ENCODE measurements at regions not wholly inside any gene's neighbourhood (a gene's known extent, or its start where the extent isn't known, plus 50 kb on each side); places are given as distances from the start of the nearest gene placed in this dataset.
"Not testable (repeated sequence)": the region's sequence is repeated elsewhere in the genome, so short reads cannot be mapped to it uniquely, and the experiment has no call there.

DNA sequence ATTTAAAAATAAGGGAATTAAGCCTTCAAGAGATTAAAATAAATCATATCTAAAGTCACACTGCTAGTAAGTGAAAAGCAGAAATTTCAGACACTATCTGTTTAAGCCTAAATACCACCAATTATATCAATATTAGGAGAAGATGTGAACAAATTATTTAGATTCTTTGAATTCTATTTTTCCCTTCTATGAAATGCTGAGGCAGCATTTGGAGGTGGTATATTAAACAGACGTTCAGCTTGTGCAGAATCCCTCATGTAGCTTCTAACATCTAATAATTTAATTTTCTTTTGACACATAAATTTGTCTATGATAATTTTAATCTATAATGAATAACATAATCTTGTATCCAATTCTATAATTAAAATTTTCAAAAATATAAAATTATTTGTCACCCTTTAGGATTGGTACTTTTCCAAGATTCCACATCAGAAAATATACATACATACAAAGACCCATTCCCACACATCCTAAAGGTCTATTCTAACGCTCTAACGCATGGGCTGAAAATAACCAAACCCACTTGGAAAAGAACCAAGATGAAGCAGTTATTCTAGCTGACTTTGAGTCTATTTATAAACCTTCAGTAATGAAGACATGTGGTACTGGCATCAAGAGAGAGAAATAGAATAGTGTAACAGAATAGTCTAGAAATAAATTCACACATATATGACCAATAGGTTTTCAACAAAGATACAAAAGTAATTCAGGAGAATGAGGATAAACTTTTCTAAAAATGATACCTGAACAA, 751.8 kb downstream of the GALC start:
- Histone ChIP-seq H3K27me3 (replicated peaks) (no peaks in the 10 kb centered on the region), H3K27ac (no peak overlapping the region), H3K4me3 (ENCODE audit: low read depth, low read length) (no peak overlapping the region), H3K36me3 (replicated peaks) (no peaks in the 10 kb centered on the region)
- no peak for DNase-seq
- TF ChIP-seq, protein P1, sequence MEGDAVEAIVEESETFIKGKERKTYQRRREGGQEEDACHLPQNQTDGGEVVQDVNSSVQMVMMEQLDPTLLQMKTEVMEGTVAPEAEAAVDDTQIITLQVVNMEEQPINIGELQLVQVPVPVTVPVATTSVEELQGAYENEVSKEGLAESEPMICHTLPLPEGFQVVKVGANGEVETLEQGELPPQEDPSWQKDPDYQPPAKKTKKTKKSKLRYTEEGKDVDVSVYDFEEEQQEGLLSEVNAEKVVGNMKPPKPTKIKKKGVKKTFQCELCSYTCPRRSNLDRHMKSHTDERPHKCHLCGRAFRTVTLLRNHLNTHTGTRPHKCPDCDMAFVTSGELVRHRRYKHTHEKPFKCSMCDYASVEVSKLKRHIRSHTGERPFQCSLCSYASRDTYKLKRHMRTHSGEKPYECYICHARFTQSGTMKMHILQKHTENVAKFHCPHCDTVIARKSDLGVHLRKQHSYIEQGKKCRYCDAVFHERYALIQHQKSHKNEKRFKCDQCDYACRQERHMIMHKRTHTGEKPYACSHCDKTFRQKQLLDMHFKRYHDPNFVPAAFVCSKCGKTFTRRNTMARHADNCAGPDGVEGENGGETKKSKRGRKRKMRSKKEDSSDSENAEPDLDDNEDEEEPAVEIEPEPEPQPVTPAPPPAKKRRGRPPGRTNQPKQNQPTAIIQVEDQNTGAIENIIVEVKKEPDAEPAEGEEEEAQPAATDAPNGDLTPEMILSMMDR (IDR thresholded peaks at IDR 0.05; ENCODE audit: low read depth, low read length, missing control alignments) = no peak
- in situ Hi-C loops (cut with HindIII; ENCODE audit: low pct_ligation_motif_present, low sequenced_read_pairs) = no loop called here

DNA sequence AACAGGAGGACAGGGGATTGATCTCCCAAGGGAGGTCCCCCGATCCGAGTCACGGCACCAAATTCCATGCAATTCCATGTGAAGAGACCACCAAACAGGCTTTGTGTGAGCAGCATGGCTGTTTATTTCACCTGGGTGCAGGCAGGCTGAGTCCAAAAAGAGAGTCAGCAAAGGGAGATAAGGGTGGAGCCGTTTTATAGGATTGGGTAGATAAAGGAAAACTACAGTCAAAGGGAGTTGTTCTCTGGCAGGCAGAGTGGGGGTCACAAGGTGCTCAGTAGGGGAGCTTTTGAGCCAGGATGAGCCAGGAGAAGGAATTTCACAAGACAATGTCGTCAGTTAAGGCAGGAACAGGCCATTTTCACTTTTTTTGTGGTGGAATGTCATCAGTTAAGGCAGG, 752.7 kb downstream of the GALC start:
- H3K27me3 ChIP-seq (replicated peaks); DNase-seq; H3K4me3 ChIP-seq (ENCODE audit: low read depth, low read length); H3K27ac ChIP-seq; in situ Hi-C loops (cut with HindIII; ENCODE audit: low pct_ligation_motif_present, low sequenced_read_pairs); H3K36me3 ChIP-seq (replicated peaks): not testable (repeated sequence)

DNA sequence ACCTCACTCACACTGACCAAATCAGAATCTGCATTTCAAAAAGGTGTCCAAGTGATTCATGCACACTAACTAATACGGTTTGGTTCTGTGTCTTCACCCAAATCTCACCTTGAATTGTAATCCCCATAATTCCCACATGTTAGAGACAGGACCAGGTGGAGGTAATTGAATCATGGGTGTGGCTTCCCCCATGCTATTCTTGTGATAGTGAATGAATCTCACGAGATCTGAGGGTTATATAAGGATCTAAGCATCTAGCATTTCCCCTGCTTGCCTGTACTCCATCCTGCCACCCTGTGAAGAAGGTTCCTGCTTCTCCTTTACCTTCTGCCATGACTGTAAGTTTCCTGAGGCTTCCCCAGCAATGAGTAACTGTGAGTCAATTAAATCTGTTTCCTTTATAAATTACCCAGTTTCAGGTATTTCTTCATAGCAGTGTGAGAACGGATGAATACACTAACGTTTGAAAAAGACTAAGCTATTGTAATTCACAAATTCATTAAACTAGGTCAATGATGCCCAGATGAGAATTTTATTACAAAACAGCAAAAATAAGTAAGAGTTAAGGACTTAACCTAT, 759.1 kb downstream of the GALC start:
- Histone ChIP-seq H3K4me3 (ENCODE audit: low read depth, low read length) (no peak overlapping the region), H3K27me3 (replicated peaks) (no peaks in the 10 kb centered on the region), H3K36me3 (replicated peaks) (no peaks in the 10 kb centered on the region), H3K27ac (no peak overlapping the region)
- DNase-seq = no peak
- TF ChIP-seq, protein P1 (IDR thresholded peaks at IDR 0.05; ENCODE audit: low read depth, low read length, missing control alignments) = no peak
- in situ Hi-C loops (cut with HindIII; ENCODE audit: low pct_ligation_motif_present, low sequenced_read_pairs) = no loop called here

DNA sequence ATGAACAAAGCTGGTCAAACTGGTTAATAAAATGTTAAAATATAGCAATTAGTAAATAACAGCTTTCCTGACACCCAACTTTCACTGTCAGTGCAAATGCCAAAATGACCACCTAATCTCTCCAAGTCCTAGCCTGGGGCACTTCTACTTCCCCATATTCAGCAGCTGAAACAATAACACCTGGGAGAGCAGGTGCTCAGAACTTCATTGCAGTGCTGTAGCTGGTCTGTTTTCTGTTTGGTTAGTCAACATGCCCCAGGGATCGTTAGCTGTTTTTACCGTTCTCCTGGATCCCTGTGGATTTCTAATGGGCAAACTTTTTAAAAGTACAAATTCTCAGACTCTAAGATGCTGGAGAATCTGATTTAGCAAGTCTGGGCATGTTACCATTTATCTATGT, 759.7 kb downstream of the GALC start:
- no peak overlapping the region for H3K4me3 ChIP-seq (ENCODE audit: low read depth, low read length)
- TF ChIP-seq, protein P1 (IDR thresholded peaks at IDR 0.05; ENCODE audit: low read depth, low read length, missing control alignments) = no peak
- no peaks in the 10 kb centered on the region for H3K27me3 ChIP-seq (replicated peaks)
- H3K27ac ChIP-seq = no peak overlapping the region
- no peak for DNase-seq
- in situ Hi-C loops (cut with HindIII; ENCODE audit: low pct_ligation_motif_present, low sequenced_read_pairs) = no loop called here
- no peaks in the 10 kb centered on the region for H3K36me3 ChIP-seq (replicated peaks)

DNA sequence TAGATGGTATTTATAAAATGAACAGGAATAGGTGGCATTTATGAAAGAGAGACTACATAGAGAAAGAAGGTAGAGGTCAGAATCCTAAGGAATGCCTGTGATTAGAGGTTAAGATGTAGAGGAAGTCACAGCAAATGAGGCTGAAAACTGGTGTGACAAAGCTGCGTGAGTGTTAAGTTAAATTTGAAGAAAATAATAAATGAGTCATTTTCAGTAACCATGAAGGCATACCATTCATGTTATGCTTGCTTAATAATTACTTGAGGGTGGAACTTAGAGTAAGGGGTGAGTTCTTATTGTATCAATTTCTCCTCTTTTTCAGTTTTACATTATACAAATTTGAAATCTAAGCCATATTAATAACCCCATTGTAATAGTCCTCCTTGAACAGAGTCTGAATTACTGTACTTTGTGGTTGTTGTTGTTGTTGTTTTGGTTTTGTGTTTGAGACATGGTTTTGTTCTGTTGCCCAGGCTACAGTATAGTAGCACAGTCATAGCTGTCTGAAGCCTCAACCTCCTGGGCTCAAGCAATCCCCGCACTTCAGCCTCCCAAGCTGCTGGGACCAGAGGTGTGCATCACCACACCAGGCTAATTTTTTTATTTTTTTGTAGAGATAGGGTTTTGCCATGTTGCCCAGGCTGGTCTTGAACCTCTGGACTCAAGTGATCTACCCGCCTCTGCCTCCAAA, 761.5 kb downstream of the GALC start:
- H3K27ac ChIP-seq = no peak overlapping the region
- H3K4me3 ChIP-seq (ENCODE audit: low read depth, low read length) = no peak overlapping the region
- no peak for DNase-seq
- no peaks in the 10 kb centered on the region for H3K27me3 ChIP-seq (replicated peaks)
- in situ Hi-C loops (cut with HindIII; ENCODE audit: low pct_ligation_motif_present, low sequenced_read_pairs) = no loop called here
- TF ChIP-seq, protein P1 (IDR thresholded peaks at IDR 0.05; ENCODE audit: low read depth, low read length, missing control alignments) = no peak
- no peaks in the 10 kb centered on the region for H3K36me3 ChIP-seq (replicated peaks)

DNA sequence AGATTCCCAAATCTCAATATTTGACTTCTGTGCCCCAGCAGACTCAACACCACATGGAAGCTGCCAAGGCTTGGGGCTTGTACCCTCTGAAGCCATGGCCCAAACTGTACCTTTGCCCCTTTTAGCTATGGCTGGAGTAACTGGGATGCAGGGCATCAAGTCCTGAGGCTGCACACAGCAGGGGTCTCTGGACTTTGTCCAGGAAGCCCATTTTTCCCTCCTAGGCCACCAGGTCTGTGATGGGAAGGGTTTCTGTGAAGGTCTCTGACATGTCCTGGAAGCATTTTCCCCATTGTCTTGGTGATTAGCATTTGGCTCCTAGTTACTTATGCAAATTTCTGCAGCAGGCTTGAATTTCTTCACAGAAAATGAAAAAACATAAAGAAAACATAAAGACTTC, 762.3 kb downstream of the GALC start:
- Histone ChIP-seq H3K27me3 (replicated peaks) (no peaks in the 10 kb centered on the region), H3K4me3 (ENCODE audit: low read depth, low read length) (no peak overlapping the region), H3K36me3 (replicated peaks) (no peaks in the 10 kb centered on the region), H3K27ac (no peak overlapping the region)
- in situ Hi-C loops (cut with HindIII; ENCODE audit: low pct_ligation_motif_present, low sequenced_read_pairs) = no loop called here
- DNase-seq = no peak
- TF ChIP-seq, protein P1 (IDR thresholded peaks at IDR 0.05; ENCODE audit: low read depth, low read length, missing control alignments) = no peak
